ENCODE measurements at regions not wholly inside any gene's neighbourhood (a gene's known extent, or its start where the extent isn't known, plus 50 kb on each side); places are given as distances from the start of the nearest gene placed in this dataset.

DNA sequence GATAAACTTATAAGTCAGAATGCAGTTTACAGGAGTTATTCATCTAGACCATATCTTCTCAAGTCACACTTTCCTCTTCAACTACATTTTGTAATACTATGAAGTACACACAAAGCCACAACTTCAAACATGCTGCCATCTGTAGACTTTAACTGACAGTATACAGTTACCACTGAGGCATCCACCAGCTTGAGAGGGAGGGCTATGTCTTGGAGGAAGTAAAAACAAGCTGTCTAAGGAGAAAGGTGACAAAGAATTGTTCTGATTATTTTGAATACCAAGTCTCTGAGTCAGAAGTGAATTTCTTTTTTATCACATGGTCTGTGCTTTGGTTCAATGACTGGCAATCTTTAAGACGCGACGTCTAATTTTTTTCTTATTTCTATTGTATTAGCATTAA, 97.6 kb upstream of the CDH10 start:
- H3K9me3 Mint-ChIP-seq, result peaks cover 3% of the 10 kb centered on the region
- no peak for DNase-seq
- no peaks in the 10 kb centered on the region for H3K27me3 Mint-ChIP-seq
- H3K4me1 Mint-ChIP-seq, result no peaks in the 10 kb centered on the region
- no peaks in the 10 kb centered on the region for H3K36me3 Mint-ChIP-seq
- no peak overlapping the region for H3K4me3 Mint-ChIP-seq
- H3K27ac Mint-ChIP-seq, result no peak overlapping the region

GRCh38 chr5:24737163-24737562, 92.4 kb upstream of the CDH10 start:
- H3K27ac Mint-ChIP-seq, result no peak overlapping the region

GRCh38 chr5:24735284-24735683, 90.5 kb upstream of the CDH10 start:
- no peaks in the 10 kb centered on the region for H3K36me3 Mint-ChIP-seq
- DNase-seq, result no peak
- H3K4me1 Mint-ChIP-seq, result no peaks in the 10 kb centered on the region
- H3K4me3 Mint-ChIP-seq, result no peak overlapping the region
- no peak overlapping the region for H3K27ac Mint-ChIP-seq
- H3K27me3 Mint-ChIP-seq, result no peaks in the 10 kb centered on the region
- H3K9me3 Mint-ChIP-seq, result peaks cover 2% of the 10 kb centered on the region

More at GRCh38 chr5:24737163-24737562, 92.4 kb upstream of the CDH10 start:
- DNase-seq, result no peak
- H3K36me3 Mint-ChIP-seq, result no peaks in the 10 kb centered on the region
- no peaks in the 10 kb centered on the region for H3K27me3 Mint-ChIP-seq
- H3K9me3 Mint-ChIP-seq, result peaks cover 3% of the 10 kb centered on the region
- H3K4me3 Mint-ChIP-seq, result no peak overlapping the region
- H3K4me1 Mint-ChIP-seq, result no peaks in the 10 kb centered on the region

GRCh38 chr5:24732184-24732583, 87.4 kb upstream of the CDH10 start:
- no peak for DNase-seq
- Mint-ChIP-seq H3K9me3 (peaks cover 9% of the 10 kb centered on the region), H3K4me1 (no peaks in the 10 kb centered on the region), H3K27ac (no peak overlapping the region), H3K36me3 (no peaks in the 10 kb centered on the region), H3K4me3 (no peak overlapping the region), H3K27me3 (no peaks in the 10 kb centered on the region)

- DNase-seq, result no peak
- H3K4me1 Mint-ChIP-seq, result no peaks in the 10 kb centered on the region
- H3K27me3 Mint-ChIP-seq, result no peaks in the 10 kb centered on the region
- no peak overlapping the region for H3K27ac Mint-ChIP-seq
- H3K9me3 Mint-ChIP-seq, result peaks cover 5% of the 10 kb centered on the region
- no peak overlapping the region for H3K4me3 Mint-ChIP-seq
- no peaks in the 10 kb centered on the region for H3K36me3 Mint-ChIP-seq
These were observed 76.0 kb upstream of the CDH10 start for GRCh38 chr5:24720743-24721142.

DNA sequence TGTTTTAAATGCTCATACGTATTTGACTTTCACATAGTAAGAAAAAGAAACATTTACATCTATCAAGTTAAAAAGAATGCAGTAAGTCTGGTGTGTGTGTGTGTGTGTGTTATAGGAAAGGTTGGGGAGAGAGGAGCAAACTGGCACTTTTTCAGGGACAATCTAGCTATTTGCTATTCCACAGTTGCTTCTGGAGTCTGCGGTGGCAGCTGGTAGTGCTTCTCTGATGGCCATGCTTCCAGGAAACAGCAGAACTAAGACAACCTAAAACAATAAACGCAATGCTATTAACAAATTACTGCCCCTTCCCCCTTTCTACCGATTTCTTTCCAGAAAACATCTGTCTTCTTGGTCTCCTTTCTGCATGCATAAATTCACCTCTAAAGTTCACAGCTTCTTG, 70.0 kb upstream of the CDH10 start:
- Mint-ChIP-seq H3K36me3 (no peaks in the 10 kb centered on the region), H3K4me3 (no peak overlapping the region), H3K9me3 (peaks cover 8% of the 10 kb centered on the region), H3K27ac (no peak overlapping the region), H3K27me3 (no peaks in the 10 kb centered on the region), H3K4me1 (no peaks in the 10 kb centered on the region)
- no peak for DNase-seq

GRCh38 chr5:24712947-24713346, 68.2 kb upstream of the CDH10 start:
- no peak for DNase-seq
- H3K4me1 Mint-ChIP-seq, result no peaks in the 10 kb centered on the region
- no peak overlapping the region for H3K27ac Mint-ChIP-seq
- H3K27me3 Mint-ChIP-seq, result no peaks in the 10 kb centered on the region
- no peak overlapping the region for H3K4me3 Mint-ChIP-seq
- H3K36me3 Mint-ChIP-seq, result no peaks in the 10 kb centered on the region
- peaks cover 7% of the 10 kb centered on the region for H3K9me3 Mint-ChIP-seq

- peaks cover 7% of the 10 kb centered on the region for H3K9me3 Mint-ChIP-seq
- no peaks in the 10 kb centered on the region for H3K36me3 Mint-ChIP-seq
- no peak for DNase-seq
- H3K4me3 Mint-ChIP-seq, result no peak overlapping the region
- no peaks in the 10 kb centered on the region for H3K27me3 Mint-ChIP-seq
- H3K27ac Mint-ChIP-seq, result no peak overlapping the region
- H3K4me1 Mint-ChIP-seq, result no peaks in the 10 kb centered on the region
These were observed 67.3 kb upstream of the CDH10 start for GRCh38 chr5:24712047-24712446.

DNA sequence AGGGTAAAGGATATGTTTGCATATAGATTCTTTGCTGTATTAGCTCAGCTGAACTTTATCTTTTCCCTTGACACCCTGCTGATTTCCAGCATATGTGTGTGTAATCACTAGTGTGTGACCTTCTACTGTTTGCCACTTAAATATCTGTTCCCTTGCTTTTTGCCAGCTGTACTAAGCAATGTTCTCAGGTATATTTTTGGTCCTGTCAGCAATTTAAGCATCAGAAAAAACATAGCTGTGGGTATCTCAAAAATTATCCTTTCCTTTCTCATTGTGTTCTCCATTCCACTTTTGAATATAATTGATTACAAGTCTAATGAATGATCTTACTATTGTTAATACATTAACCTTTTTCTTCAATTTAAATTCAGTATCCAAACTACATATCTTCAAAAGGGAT, 59.2 kb upstream of the CDH10 start:
- H3K4me1 Mint-ChIP-seq, result no peaks in the 10 kb centered on the region
- DNase-seq, result no peak
- H3K27ac Mint-ChIP-seq, result no peak overlapping the region
- H3K4me3 Mint-ChIP-seq, result no peak overlapping the region
- no peaks in the 10 kb centered on the region for H3K36me3 Mint-ChIP-seq
- no peaks in the 10 kb centered on the region for H3K27me3 Mint-ChIP-seq
- H3K9me3 Mint-ChIP-seq, result peaks cover 11% of the 10 kb centered on the region

Measured in activated naive CD8-positive, alpha-beta T cell treated with anti-CD3 and anti-CD28 coated beads for 36 hours (primary cell).